OCI-M1 (cell line): ENCODE measurements at regions not wholly inside any gene's neighbourhood (a gene's known extent, or its start where the extent isn't known, plus 50 kb on each side); places are given as distances from the start of the nearest gene placed in this dataset.
"Not testable (repeated sequence)": the region's sequence is repeated elsewhere in the genome, so short reads cannot be mapped to it uniquely, and the experiment has no call there.

Experiments used
- DNase-seq: peaks from one replicate; lab custom pipeline; 2025; lab: John Stamatoyannopoulos, UW

DNA sequence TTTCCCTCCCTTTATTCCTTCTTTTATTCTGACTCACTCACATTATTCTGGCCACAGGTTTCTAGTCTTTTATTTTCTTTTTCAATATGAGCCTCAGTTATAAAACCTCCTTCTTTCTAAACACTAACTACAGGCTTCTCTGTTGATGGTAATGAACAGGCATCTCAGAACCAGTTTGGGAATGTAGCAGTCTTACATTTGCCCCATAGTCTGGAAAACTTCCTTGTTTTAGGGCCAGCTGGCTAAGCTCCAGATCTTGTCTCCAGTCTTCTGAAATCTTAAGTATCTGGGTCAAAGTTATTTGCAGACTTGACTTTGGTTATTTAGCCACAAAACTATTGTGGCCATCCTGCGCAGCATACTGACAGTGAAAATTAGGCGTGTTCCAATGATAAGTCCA lies 97.0 kb upstream of the MAN1A1 start:
- DNase-seq = peak; percentile 30

DNA sequence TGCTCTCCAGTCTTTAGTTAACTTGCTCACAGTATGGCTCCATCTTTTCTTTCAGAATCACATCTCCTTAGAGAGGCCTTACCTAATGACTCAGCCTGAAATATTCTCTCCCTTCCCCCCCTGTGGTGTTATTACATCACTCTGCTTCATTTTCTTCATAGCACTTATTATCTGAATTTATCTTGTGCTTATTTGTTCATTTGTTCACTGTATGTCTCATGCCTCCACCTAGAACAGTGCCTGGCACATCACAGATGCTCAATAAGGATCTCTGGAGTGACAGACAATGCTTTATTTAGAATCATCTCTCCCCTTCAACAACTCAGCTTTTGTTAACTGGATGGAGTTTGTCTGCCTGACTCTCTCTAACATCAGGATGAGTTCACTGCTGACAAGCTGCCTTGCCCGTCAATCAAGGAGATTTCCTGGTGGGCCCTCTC lies 96.6 kb upstream of the MAN1A1 start:
- DNase-seq = peak; percentile 59

DNA sequence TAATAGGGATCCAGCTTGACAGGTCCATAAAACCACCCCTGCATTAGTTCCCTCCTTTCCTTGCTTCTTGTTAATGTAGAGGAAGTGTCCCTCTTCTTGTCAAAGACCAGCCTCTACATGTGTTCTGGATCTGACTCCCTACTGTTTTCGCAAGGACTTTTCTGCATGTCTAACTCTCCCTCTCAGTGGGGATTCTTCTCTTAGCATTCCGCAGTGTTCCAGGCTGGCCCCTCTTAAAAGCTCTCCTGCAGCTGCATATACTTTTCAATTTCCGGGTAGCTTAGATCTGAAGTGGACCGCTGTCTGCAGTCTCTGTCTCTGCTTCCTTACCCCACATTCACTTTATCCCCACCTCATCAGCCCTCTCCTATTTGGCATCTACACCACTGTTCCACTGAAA lies 96.1 kb upstream of the MAN1A1 start:
- no peak for DNase-seq

DNA sequence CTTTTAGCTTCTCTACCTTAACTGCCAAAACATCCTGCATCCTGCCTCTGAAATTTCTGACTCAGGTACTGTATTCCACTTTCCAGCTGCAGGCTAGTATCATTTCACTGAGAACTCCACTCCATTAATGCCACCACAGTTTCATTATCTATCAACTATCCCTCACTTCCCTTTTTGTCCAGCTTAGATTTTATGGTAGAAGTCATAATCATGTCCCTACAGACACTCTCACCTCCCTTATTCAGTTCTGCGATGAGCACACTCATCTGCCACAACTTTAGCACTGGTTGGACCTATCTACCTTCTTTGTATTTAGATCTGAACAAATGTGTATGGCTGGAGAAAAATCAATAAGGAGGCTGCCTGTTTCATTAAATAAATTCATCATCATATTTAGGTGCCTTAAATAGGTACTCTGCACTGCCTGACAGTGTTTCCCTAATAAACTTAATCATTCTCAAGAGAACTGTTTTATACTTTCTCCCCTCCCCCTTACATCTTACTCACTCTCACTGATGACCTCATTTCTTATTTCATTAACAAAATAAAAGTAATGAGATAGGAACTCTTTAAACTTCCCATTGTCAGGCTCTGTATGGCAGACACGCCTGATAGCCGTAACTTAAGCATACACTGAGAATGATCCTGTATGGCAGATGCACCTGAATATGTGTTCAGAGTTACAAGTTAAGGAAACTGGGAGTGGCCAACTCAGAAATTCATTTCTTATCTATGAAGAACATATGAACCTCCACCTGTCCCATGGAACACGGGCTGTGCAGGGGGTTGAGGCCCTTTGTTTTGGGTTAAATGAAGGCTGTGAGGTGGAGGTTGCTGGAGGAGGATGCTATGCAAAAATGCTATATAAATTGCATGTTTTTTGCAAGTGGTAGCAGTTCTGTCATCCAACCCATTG lies 95.3 kb upstream of the MAN1A1 start:
- peak; percentile 83 for DNase-seq

DNA sequence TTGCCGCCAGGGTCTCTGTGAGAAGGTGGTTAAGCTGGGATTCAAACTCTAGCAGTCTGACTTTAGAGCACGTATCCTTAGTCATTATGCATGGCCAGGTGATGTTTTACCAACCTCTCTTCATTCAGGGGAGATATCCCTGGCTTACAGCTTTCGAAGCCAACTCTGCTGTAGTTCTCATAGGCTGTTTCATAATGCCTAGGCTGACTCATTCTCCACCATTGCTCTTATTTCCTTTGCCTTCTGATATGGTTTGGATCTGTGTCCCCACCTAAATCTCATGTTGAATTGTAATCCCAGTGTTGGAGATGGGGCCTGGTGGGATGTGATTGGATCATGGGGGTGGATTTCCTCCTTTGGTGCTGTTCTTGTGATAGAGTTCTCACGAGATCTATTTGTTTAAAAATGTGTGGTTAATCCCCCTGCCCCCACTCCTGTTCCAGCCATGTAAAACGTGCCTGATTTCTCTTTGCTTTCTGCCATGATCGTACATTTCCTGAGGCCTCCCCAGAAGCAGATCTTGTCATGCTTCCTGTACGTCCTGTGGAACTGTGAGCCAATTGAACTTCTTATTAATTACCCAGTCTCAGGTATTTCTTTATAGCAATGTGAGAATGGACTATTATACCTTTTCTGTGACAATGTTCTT lies 94.6 kb upstream of the MAN1A1 start:
- peak; percentile 35 for DNase-seq

DNA sequence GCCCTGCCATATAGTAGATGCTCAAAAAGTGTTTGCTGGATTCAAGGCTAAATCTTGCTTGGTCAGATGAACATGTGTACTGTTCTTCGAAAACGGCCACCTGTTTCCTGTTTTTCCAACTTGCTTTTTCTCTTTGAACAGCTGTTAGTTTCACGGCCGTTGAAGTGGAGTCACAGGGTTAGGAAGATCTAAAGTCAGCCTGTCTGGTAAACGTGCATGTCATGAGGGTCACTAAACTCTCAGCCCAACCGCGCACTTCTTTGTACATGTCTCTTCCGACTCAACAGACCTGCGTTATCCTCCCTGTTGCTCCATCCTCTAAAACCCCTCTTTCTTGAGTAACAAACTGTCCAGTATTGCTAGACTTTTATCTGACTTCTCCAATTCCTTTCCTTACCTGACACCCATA lies 93.2 kb upstream of the MAN1A1 start:
- DNase-seq = no peak

DNA sequence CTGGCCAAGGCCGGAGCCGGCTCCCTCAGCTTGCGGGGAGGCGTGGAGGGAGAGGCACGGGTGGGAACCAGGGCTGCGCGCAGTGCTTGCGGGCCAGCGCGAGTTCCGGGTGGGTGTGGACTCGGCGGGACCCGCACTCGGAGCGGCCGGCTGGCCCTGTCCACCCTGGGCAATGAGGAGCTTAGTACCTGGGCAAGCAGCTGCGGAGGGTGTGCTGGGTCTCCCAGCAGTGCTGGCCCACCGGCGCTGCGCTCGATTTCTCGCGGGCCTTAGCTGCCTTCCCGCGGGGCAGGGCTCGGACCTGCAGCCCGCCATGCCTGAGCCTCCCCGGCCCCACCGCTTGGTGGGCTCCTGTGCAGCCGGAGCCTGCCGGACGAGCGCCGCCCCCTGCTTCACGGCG lies 91.4 kb upstream of the MAN1A1 start:
- no peak for DNase-seq

DNA sequence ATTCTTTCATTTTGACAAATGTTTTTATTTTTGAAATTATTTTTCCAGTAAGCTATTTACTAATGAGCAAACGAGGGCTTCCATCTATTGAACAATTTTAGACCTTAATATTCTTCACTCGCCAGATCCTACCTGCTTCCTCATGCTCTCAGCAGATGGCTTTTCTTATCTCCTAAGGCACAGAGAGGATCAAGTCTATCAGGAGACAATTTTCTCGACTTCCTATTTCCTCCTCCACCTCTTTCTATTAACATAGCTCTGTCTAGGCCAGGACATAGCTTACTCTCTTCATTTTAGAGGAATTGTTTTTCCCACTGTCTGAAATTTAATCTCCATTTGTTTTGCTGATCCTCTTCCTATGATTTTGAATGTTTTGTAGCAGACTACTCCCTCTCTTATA lies 87.0 kb upstream of the MAN1A1 start:
- DNase-seq = peak; percentile 81

DNA sequence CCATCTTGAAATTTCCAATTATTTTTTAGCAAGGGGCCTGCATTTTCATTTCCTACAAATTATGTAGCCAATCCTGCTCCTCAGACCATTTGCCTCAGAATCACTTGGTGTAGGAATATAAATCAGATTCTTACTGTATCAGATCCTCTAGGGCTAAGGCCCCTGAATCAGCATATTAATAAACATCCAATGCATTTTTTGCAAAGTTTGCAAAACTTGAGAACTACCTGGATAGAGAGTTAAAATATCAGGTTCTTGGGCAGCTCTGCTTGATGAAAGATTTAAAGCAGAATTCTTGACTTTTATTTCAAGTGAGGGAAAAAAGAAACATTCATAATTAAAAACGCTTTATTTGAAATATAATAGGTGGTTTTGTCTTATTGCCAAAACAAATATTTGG lies 82.2 kb upstream of the MAN1A1 start:
- DNase-seq = no peak

DNA sequence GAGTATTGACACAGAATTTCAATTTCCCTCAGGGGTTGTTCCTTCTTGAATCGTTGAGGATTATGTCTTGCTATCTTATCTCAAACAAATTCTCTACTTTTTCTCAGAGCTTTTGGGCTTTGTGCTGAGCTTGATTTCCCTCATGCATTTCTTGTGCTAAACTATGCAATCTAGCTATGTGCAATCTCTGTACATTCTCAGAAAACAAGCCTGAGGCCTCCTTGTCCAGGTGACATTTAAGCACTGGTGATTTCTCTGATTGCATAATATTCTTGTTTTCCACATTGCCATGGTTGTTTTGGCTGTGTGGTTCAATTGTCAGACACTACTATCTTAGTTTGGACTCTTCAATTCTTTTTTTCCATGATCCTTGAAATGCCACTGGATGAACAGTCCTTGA lies 81.2 kb upstream of the MAN1A1 start:
- peak; percentile 18 for DNase-seq

DNA sequence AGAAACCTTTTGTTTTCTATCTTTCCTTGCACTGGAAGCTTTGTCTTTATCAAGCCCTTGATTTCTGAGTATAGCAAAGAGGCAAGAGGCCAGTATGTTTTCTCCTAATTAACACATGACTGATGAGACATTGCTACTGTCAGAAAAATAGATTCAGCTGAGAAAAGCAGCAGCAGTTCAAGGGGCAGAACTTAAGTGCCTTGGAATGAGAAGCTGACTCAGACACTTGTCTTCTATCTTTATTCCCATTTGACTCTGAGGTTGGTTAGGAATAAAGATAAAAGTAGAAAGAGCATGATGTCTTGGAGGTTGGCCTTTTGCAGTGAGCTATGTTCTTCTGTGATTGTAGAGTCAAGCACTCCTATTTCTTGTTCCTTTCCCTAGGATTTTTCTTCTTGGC lies 79.1 kb upstream of the MAN1A1 start:
- DNase-seq = peak; percentile 55

DNA sequence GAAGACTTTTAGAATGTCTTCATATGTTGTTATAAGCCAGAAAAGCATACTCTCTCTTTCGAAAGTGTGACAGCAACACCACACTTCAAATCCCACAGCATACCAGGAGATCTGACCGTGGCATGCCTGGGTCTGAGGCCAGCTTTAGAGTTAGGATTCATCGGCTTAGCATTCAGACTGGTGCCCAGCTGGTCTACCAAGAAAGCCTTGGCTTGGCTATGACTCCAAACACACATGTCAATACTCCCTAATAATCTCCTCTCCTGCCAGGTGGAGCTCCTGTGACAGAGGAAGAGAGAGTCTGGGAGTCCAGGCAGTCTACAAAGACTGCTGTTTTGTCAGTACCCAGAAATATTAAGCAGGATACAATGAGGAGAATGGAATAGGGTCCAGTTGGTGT lies 77.1 kb upstream of the MAN1A1 start:
- no peak for DNase-seq

DNA sequence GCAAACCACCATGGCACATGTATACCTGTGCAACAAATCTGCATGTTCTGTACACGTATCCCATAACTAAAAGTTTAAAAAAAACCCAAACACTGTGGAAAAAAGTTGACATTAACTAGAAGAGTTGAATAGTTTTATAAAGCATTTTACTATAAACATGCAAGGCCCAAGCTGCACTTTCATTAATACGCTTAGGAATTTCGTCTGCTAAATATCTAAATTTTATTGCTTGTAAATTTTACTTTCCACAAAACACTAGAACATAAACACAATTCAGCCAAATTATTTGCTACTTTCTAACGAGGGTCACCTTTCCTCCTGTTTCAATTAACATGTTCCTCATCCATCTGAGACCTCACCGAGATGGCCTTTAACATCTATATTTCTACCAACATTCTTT lies 74.4 kb upstream of the MAN1A1 start:
- no peak for DNase-seq

DNA sequence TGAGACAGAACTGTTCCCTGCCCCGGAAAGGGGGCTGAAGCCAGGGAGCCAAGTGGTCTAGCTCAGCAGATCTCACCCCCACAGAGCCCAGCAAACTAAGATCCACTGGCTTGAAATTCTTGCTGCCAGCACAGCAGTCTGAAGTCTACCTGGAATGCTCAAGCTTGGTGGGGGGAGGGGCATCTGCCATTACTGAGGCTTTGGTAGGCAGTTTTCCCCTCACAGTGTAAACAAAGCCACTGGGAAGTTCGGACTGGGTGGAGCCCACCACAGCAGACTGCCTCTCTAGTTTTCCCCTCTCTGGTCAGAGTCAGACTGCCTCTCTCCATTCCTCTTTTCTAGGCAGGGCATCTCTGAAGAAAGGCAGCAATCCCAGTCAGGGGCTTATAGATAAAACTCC lies 68.5 kb upstream of the MAN1A1 start:
- not testable (repeated sequence) for DNase-seq

DNA sequence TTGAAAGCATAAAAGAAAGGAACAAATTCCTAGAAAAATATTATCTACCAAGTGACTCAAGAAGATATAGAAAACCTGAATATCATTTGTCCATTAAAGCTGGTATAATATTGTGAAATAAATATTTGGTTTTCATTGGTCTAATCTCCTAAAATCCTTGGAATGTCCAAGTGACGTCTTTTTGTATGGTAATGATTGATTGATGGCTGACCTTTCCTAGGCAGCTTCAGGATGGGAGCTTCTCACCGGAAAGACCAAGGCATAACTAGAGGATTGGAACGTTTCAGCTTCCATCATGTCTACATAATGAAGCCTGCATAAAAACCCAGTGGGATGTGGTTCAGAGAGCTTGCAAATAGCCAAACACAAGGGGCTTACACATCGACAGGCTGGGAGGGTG lies 57.6 kb upstream of the MAN1A1 start:
- no peak for DNase-seq

DNA sequence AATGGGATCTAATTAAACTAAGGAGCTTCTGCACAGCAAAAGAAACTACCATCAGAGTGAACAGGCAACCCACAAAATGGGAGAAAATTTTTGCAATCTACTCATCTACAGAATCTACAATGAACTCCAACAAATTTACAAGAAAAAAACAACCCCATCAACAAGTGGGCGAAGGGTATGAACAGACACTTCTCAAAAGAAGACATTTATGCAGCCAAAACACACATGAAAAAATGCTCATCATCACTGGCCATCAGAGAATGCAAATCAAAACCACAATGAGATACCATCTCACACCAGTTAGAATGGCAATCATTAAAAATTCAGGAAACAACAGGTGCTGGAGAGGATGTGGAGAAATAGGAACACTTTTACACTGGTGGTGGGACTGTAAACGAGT lies 55.6 kb upstream of the MAN1A1 start:
- DNase-seq = not testable (repeated sequence)
